Stimulated activated CD8-positive, alpha-beta memory T cell treated with anti-CD3 and anti-CD28 coated beads, Interleukin-12 subunit alpha, Interleukin-12 subunit beta, amount 100 ng/mL, for 24 hours (primary cell): ENCODE measurements at regions not wholly inside any gene's neighbourhood (a gene's known extent, or its start where the extent isn't known, plus 50 kb on each side); places are given as distances from the start of the nearest gene placed in this dataset.

Experiments
- DNase-seq: peaks from one replicate; pipeline ENCODE4 v3.0.0-alpha.2; 2020; ENCODE audit errors: extremely low read depth

DNA sequence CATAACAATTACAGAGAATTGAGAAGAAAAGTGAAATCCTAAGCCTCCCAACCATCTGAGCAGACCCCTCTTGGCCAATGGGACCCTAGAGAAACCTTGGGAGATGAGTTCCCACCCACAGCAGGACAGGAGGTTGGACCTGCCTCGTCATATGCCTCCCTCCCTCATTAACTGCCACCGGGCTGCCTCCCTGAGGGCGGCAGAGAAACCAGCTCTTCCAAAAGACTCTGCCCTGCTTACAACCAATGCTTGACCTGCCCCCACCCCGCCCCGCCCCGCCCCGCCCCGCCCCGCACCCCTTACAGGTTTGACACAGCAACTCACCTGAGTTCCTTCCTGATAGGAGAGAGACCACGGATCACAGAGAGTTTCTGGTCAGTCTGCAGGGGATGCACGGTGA is 86.1 kb downstream of the ADRA2C start:
- no peak for DNase-seq

DNA sequence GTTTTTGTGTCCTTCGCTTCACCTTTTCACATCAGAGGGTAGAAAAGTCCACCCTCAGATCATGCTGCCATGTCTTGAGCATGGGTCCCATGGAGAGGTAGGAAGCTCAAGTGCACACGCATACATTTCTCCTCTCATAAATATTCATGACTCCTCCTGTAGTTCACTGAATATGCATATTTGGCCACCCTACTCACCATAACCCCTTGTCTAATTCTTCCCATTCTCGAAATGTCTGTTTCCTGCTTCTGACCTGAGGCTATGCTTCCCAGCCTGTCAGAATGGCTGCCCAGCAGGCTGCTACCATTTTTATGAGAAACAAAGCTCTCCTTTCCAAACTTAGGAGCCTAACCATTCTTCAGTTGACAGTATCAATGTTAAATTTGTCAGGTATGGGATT is 86.5 kb downstream of the ADRA2C start:
- DNase-seq, result no peak

DNA sequence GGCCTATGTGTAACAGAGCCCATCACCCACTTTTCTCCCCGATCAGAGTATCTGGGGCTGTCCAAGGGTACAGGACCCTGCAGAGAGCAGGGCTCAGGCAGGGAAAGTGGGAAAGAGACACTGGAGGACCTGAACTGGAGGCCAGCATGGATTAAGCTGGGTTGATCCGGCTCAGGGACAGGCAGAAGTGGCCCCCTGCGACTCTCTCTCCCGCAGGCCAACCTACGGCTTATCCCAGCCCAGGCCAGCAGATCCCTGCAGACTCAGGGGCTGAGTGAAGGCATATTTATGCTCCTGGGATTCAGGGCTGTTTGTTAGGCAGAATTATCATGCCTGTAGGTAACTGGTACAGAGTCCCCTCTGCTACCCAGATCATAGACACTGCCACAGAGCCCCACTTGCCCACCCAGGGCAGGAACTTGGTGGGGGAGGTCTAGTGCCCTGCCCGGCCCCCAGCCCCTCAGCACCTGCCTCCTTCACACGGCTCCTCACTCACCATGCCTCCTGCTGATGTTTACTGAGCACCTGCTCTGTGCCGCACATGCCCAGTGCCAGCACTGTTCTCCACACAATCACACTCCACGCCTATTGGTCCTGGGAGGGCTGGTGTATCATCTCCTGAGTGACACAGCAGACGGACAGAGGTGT is 87.3 kb downstream of the ADRA2C start:
- no peak for DNase-seq

DNA sequence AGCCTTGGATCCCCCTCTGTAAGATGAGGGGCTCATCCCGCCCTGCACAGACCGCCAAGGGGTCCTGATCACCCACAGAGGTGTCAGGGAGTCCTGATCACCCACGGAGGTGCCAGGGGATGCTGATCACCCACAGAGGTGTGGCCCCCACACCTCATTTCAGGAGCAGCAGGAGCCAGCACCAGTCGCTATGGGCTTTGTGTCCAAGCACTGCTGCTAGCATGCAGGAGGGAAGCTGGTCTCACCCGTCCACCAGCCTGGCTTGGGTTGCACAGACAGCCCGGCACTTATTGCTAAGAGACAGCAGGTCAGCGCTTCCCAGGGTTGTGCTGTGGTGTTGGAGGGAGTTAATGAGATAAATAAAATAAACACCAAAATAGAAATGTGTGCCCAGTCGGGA is 88.5 kb downstream of the ADRA2C start:
- no peak for DNase-seq

DNA sequence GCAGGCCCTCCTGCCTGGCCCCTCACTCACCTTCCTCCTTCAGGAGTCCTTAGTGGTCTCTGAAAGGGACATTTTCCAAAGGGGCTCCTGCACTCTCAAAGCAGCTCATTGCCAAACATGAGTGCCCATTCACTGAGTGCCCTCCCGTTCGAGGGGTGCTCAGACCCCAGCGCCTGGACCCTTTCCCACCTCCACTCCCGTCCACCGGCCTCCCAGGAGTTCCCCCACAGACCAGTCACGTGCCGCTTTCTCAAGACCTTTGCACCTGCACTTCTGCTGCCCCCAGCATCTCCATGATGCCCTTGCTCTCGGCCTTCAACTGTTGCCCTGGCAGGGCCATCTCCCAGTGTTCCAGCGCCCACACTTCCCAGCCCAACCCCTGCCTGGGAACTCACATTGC is 89.5 kb downstream of the ADRA2C start:
- no peak for DNase-seq

DNA sequence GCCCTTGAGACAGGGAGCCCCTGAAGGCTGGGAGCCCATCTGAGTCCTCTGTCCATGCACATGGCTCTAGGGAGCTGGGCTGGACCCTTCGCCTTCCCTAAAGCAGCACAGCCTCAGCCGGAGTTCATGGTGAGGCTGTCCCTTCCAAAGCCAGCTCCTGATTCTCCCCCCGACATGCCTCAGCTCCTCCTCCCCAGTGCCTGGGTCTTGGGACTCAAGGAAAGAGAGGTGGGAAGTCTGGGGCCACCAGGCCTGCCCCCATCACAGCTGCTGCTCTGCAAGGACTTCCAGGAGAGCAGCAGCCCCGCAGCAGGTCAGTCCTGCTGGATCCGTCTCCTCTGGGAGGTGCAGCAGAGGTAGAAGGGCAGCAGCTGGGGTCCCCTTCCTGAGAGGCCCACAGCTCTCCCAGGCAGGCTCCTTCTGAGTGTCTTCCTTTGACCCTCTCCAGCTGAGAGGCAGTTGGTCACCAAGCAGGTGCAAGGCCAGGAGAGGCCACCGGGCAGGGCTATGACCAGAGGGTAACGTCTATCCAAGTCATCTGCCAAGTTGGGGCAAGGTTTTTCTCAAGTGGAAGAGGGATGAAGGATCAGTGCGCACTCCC is 90.5 kb downstream of the ADRA2C start:
- no peak for DNase-seq

DNA sequence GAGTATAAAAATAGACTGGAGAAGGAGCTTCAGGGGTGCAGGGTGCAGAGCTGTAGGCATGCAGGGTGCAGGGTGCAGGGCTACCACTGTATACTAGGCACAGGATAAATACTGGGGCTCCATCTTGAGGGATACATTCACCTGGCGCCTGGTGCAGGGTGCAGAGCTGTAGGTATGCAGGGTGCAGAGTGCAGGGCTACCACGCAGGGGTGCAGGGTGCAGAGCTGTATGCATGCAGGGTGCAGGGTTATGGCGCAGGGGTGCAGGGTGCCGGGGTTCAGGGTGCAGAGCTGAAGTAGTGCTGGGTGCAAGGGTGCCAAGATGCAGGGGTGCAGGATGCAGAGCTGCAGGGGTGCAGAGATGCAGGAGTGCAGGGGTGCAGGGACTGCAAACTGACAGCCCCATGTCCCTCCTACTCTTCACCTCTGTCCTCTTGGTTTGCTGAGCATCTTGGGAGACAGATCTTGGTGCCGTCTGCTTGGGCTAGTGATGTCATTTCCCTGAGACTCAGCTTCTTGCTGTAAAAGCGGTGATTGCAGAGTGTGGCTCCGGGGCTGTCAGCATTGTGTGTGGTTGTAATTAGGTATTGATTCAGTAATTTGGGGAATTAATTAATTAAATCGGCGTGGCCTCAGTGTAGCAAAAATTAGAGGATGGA is 91.2 kb downstream of the ADRA2C start:
- DNase-seq, result no peak

DNA sequence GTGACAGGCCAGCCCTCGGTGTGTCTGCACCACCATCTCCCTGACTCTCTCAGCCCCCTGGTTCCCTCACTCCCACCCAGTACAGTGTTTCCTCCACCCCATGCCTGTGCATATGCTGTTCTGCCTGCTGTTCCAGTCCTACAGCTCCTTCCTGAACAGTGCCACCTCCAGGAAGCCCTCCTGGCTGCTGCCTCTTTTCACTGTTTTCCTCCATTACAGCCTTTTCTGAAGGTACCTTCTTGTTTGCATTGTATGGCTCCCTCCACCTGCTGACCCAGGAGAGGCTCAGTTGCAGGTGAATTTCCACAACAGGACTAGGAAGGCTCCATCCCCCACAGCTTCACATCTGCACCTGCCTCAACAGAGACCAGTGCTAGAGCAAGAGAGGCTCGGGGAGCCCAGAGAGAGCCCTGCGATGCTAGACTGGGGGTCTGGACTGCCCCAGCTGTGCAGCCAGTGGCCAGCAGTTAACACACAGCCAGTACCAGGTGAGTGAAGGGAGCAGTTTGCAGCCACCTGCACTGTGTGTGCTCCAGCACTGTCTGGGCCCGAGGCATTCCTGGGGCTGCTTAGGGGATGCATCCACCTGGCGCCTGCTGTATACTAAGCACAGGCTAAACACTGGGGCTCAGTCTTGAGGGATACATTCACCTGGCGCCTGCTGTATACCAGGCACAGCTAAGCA is 92.0 kb downstream of the ADRA2C start:
- no peak for DNase-seq

DNA sequence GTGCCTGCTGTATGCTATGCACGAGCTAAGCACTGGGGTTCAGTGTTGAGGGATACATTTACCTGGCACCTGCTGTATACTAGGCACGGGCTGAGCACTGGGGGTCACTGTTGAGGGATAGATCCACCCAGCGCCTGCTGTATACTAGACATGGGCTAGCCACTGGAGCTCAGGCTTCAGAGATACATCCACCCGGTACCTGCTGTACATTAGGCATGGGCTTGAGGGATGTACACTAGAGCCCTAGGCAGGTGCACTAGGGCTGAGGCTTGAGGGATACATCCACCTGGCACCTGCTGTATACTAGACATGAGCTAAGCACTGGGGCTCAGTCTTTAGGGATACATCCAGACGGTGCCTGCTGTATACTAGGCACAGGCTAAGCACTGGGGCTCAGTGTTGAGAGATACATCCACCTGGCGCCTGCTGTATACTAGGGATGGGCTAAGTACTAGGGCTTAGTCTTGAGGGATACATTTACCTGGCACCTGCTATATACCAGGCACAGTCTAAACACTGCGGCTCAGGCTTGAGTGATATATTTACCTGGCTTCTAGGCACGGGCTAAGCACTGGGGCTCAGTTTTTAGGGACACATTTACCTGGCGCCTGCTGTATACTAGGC is 92.7 kb downstream of the ADRA2C start:
- no peak for DNase-seq

DNA sequence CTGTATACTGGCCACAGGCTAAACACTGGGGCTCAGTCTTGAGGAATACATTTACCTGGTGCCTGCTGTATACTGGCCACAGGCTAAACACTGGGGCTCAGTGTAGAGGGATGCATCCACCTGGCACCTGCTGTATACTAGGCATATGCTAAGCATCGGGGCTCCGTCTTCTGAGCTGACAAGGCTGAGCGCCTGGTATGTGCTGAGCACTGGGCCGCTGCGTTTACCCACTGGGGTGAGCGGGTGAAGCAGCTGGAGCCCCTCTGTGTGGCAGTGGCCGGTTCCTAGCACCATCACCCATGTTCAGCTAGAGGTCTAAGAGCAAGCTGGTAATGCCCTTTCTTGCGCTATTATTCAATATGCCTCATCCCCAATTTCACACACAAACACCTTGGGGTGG is 93.4 kb downstream of the ADRA2C start:
- DNase-seq, result no peak

DNA sequence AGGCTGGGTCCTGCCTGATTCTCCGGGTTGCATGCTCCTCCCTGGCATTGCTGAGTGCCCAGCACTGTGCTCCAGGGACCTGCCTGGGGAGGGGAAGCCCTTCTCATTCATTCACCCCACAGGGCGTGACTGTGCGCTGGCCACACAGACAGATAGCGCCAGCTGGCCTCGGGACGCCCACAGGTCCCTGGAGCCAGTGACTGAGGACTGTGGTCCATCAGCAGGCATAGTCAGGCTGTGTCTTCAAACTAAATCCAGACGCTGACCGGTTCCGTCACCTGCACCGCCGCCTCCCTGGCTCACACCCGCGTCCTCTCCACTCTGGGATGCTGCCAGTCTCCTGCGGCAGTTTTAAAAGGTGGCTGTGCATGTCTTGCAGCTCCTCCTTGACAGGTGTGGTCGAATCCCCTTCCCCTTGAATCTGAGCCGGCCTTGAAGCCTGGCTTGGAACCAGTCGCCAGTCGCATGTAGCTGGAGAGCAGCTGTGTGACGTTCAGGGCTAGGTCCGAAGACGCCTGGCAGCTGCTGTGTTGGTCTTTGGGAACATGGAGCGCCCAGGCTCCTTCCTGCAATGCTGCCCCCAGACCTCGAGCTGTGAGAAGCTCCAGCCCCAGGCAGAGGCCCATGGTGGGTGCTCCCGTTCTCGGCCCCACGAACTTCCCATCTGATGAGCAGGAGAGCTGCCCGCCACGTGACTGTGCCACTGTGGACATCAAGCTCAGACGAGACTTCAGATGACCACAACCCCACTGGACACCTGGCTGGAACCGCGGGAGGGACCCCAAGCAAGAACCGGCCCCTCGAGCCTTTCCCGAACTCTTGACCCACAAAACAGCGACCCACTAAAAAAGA is 94.1 kb downstream of the ADRA2C start:
- no peak for DNase-seq

DNA sequence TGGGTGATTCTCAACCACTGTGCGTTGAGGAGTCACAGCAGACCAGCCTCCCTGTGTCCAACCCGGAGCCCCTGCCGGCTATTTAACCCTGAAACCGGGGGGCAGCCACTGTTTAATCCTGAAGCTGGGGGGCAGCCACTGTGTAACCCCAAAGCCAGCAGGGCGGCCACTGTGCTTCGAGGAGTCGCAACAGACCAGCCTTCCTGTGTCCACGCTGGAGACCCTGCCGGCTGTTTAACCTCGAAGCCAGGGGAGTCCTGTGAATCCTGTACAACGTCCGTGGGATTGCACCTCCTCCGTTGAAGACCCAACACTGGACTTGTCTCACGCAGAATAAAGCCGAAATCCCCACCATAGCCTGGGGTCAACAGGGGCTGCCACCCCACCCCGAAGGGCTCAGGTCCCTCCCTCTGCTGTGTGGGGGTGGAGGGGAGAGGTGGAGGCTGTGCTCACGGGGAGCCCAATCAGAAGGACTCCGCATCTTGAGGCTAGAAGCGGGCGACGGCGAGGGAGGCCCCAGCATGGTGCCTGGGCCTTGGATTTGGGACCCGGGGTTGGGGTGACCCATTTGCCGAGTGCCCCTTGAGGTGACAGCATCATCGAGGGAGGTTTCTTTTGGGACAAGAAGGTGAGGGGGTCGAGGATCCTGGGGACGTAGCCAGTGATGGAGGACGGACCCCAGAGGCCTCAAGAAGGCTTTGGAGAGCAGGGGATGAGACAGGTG is 94.9 kb downstream of the ADRA2C start:
- DNase-seq, result no peak

DNA sequence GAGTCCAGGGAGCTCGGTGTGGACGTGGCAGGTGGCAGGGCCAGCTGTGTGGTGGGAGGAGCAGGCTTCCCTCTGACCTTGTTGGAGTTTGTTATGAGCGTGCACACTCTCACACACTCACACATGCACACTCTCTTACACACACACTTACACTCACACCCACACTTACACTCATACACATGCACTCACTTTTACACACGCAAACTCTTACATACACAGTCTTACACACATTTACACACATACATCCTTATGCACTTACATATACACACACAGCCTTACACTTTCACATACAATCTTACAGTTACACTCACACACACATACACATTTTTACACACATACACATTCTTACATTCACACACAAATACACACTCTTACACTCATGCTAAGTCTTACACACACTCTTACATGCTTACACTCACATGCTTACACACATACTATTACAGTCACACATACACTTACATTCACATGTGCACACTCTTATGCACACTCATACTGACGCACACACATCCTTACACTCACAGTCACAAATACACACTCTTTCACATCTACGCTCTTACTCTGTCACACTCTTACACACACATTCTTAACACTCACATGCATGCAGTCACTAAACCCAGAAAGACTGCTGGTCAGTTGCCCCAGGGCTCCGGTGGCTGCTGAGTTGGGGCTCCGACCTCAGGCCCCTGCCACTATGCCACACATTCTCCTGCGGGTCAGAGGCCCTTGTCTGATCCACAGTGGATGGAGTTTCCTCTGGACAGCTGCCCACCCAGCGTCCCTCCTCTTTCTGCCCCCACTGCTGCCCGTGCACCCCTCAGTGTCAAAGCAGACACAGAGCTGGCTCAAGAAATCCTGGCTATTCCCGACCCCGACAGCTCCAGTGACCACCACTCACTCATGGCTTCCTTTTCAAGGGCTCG is 95.8 kb downstream of the ADRA2C start:
- DNase-seq, result no peak

DNA sequence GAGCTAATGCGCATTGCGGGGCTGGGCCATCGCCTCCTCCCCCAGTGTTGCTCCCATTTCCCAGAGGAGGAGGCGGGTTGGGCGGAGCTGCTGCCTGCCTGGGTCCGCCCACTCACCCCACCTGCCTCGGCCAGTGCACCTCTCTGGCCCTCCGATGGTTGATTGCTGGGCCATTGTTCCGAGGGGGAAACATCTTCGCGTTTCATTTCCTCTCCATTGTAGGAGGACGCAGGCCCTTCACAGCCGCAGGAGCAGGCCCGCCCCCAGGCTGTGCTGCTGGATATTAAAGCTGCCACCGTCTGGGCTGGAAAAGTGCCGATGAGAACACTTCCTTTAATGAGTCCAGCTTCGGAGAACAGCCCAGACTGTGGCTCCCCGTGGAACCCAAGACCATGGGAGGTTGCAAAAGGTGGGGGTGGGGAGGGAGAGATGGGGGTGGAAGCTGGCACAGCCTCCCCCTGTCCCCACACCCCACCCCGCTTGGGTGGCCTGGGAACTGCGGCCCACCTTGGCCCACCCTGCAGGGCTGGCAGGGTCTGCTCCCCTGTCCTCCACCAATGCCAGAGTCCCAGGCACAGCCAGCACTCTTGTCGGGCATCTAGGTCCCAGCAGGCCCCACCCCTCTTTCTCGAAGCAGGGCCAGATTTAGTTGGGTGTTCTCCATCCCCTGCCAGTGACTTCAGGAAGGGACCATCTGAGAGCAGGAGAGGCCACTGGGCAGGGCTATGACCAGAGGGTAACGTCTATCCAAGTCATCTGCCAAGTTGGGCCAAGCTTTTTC is 96.6 kb downstream of the ADRA2C start:
- no peak for DNase-seq

DNA sequence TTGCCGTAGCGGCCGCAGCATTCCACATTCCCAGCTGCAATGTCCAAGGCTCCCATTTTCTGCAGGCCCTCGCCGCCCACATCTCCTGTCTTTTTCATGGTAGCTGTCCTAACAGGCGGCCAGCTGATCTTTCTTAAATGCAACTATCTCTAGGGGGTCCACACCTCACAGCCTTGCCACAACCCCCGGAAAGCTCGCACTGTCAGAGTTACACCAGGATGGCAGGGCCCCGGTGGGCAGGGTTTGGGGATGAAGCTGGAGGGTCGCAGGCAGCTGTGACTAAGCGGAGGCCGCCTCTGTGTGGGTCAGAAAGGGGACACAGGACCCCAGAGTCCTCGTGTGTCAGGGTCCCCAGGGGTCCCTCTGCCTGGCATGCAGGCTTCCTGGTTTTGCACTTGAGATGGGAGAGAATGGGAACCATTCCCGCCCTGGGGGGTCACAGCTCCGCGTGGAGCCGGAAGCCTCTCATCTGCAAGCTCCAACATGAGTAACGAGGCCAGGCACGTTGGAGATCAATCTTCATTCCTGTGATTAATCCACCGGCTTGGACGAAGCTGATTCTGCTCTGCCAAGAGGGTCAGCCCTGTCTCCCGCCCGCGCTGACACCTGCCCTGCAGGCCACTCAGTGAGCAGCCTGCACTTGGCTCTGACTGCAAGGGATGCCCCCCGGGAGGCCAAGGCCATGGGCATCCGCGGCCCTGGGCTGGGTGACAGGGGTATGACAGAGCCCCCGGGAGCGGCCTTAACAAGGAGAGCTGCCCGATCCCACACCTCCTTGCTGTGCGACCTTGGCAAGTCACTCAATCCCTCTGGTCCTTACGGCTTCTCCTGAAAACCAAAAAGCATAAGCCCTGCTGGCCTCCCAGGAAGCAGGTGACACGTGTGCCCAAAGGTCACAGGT is 97.9 kb downstream of the ADRA2C start:
- DNase-seq, result no peak

DNA sequence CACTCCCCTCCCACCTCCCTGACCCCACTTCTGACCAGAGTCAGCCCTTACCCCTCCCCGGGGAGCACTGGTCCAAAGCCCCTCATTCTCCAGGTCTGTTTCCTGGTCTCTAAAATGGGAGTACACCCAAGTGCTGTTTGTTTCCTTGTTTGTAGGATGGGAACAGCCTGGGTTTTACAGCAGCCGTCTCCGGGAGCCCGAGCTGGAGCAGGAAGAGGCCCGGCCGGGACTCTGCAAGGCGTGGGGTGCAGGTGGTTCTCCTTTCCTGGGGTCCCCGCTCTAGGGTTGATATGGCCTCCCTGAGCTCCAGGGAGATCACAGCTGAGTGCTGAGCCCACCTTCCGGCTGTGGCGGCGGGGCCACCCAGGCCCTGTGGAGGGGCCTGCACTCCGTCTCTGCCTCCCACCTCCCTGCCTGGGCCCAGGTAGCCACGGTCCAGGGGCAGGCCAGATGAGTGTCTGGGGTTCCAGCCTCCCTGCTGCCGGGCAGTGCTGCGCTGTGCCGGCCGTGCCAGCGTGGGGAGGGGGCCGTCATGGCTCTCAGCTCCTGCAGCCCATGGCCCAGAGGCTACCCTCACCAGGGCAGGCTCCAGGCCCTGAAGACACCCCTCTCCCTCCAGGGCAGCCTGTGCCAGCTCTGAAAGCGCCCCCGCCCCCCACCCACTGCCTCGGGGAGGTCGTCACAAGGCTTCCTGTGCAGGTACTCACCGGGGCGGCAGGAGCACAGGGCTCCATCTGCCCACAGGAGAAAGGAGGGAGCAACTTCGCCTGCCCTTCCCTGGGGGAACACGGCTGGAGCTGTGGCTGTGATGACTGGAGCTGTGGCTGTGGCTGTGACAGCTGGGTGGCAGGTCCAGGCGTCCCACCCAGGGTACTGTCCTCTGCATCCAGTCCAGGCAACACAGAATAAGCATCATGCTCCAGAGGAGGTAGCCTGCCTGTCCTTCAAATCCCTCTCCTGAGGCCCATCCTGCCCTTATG is 98.8 kb downstream of the ADRA2C start:
- DNase-seq, result no peak
